ENCODE measurements at regions not wholly inside any gene's neighbourhood (a gene's known extent, or its start where the extent isn't known, plus 50 kb on each side); places are given as distances from the start of the nearest gene placed in this dataset.
A peak's percentile ranks its signal among the peaks of the same experiment; 100 is the strongest.

DNA sequence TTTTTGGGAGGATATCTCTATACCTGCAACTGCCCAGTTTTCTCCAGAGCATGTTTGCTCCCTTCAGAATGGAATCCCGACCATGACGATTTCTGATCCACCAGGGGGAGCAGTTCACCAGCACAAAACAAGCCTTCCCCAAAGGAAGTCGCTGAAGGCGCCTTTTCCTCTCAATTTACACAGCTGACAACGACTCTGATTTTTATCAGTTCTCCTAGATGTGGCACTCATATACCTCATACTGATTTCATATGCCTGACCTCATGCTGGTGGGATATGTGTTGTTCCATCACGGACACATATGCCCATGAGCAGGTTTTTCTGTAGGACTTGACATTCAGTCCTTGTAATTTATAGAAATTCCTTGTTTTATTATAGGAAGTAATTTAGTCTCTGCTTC is 1028.2 kb downstream of the MCTP2 start:
- intact Hi-C loops (cut with micrococcal nuclease): loop anchor here (1.0 to 10.0 kb wide), 7 partner anchors 233 to 1985 kb away; no protein-coding TSS in a partner anchor
- Mint-ChIP-seq H3K4me1 (ENCODE audit: insufficient read depth, unreplicated experiment) (no peaks in the 10 kb centered on the region), H3K9me3 (ENCODE audit: unreplicated experiment) (no peaks in the 10 kb centered on the region), H3K27me3 (ENCODE audit: insufficient read depth, unreplicated experiment) (no peaks in the 10 kb centered on the region), H3K27ac (ENCODE audit: low read depth, unreplicated experiment) (no peak overlapping the region), H3K36me3 (ENCODE audit: insufficient read depth, unreplicated experiment) (no peaks in the 10 kb centered on the region), H3K4me3 (ENCODE audit: unreplicated experiment) (no peak overlapping the region)
- POLR2A ChIA-PET: interaction anchor here (0.7 to 1.0 kb wide), 4 partner anchors 12 to 235 kb away, joined by 3 to 5 read pairs (median 4); no protein-coding TSS in a partner anchor
- CTCF ChIA-PET: interaction anchor here (0.5 to 3.5 kb wide), 42 partner anchors 8 to 1987 kb away, joined by 3 to 25 read pairs (median 4); no protein-coding TSS in a partner anchor
- peak; percentile 77 for DNase-seq (ENCODE audit: unreplicated experiment)
- BruUV-seq (replicated peaks): no TSS peak
- TF ChIP-seq, protein P1, sequence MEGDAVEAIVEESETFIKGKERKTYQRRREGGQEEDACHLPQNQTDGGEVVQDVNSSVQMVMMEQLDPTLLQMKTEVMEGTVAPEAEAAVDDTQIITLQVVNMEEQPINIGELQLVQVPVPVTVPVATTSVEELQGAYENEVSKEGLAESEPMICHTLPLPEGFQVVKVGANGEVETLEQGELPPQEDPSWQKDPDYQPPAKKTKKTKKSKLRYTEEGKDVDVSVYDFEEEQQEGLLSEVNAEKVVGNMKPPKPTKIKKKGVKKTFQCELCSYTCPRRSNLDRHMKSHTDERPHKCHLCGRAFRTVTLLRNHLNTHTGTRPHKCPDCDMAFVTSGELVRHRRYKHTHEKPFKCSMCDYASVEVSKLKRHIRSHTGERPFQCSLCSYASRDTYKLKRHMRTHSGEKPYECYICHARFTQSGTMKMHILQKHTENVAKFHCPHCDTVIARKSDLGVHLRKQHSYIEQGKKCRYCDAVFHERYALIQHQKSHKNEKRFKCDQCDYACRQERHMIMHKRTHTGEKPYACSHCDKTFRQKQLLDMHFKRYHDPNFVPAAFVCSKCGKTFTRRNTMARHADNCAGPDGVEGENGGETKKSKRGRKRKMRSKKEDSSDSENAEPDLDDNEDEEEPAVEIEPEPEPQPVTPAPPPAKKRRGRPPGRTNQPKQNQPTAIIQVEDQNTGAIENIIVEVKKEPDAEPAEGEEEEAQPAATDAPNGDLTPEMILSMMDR (IDR thresholded peaks at IDR 0.05; ENCODE audit: unreplicated experiment): peak; percentile 63

GRCh38 chr15:95259965-95260364 is 1028.6 kb downstream of the MCTP2 start:
- no peaks in the 10 kb centered on the region for H3K36me3 Mint-ChIP-seq (ENCODE audit: insufficient read depth, unreplicated experiment)
- H3K4me1 Mint-ChIP-seq (ENCODE audit: insufficient read depth, unreplicated experiment): no peaks in the 10 kb centered on the region
- no peaks in the 10 kb centered on the region for H3K9me3 Mint-ChIP-seq (ENCODE audit: unreplicated experiment)
- no peaks in the 10 kb centered on the region for H3K27me3 Mint-ChIP-seq (ENCODE audit: insufficient read depth, unreplicated experiment)
- ChIA-PET CTCF (interaction anchor here (0.5 to 3.5 kb wide), 40 partner anchors 8 to 1986 kb away, joined by 3 to 25 read pairs (median 4); no protein-coding TSS in a partner anchor), POLR2A (interaction anchor here (0.6 to 1.0 kb wide), 3 partner anchors 13 to 1069 kb away, joined by 3 to 5 read pairs (median 4); no protein-coding TSS in a partner anchor)
- DNase-seq (ENCODE audit: unreplicated experiment): peak; percentile 18
- intact Hi-C loops (cut with micrococcal nuclease): loop anchor here (1.0 to 10.0 kb wide), 7 partner anchors 234 to 1985 kb away; no protein-coding TSS in a partner anchor
- H3K27ac Mint-ChIP-seq (ENCODE audit: low read depth, unreplicated experiment): no peak overlapping the region
- no peak overlapping the region for H3K4me3 Mint-ChIP-seq (ENCODE audit: unreplicated experiment)
- BruUV-seq (replicated peaks): no TSS peak
- TF ChIP-seq, protein P1 (IDR thresholded peaks at IDR 0.05; ENCODE audit: unreplicated experiment): no peak

DNA sequence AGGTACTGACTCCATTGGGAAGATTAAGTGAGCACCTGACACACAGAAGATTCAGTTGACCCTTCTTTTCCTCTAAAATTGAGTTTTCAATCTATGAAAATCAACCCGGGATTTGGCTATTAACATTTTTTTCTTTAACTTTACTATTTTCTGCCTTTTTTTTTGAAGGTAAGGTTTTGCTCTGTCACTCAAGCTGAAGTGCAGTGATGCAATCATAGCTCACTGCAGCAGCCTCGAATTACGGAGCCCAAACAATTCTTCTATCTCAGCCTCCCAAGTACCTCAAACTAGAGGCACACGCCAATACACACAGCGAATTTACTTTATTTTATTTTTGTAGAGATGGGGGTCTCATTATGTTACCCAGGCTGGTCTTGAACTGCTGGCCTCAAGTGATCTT is 1029.5 kb downstream of the MCTP2 start:
- ChIA-PET CTCF (interaction anchor here (0.6 to 3.5 kb wide), 11 partner anchors 10 to 1985 kb away, joined by 3 to 25 read pairs (median 13); no protein-coding TSS in a partner anchor), POLR2A (interaction anchor here (0.7 kb wide), 1 partner anchor 10 kb away, joined by 4 read pairs; no protein-coding TSS in a partner anchor)
- H3K4me1 Mint-ChIP-seq (ENCODE audit: insufficient read depth, unreplicated experiment): no peaks in the 10 kb centered on the region
- TF ChIP-seq, protein P1 (IDR thresholded peaks at IDR 0.05; ENCODE audit: unreplicated experiment): no peak
- no peaks in the 10 kb centered on the region for H3K36me3 Mint-ChIP-seq (ENCODE audit: insufficient read depth, unreplicated experiment)
- intact Hi-C loops (cut with micrococcal nuclease): no loop called here
- no TSS peak for BruUV-seq (replicated peaks)
- no peak overlapping the region for H3K27ac Mint-ChIP-seq (ENCODE audit: low read depth, unreplicated experiment)
- no peaks in the 10 kb centered on the region for H3K9me3 Mint-ChIP-seq (ENCODE audit: unreplicated experiment)
- no peaks in the 10 kb centered on the region for H3K27me3 Mint-ChIP-seq (ENCODE audit: insufficient read depth, unreplicated experiment)
- no peak for DNase-seq (ENCODE audit: unreplicated experiment)
- no peak overlapping the region for H3K4me3 Mint-ChIP-seq (ENCODE audit: unreplicated experiment)

DNA sequence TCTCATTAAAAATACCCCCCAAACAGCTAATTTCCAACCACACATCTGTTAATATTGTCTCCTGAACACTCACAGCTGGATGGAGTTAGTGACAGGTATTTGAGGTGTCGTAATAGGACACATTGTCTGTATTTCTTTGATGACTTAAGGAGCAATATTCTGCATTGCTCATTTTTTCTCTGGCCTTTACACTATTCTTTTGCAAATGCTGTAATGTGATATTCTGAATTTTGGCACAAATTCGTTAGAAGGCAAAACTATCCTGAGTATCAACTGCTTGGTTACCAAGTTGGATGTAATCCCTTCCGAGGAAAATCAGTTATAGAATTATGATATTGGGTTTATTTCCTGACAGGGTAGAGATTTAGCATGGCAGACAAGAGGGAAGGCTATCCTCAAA is 1030.2 kb downstream of the MCTP2 start:
- no peaks in the 10 kb centered on the region for H3K27me3 Mint-ChIP-seq (ENCODE audit: insufficient read depth, unreplicated experiment)
- no peaks in the 10 kb centered on the region for H3K9me3 Mint-ChIP-seq (ENCODE audit: unreplicated experiment)
- BruUV-seq (replicated peaks): no TSS peak
- H3K4me3 Mint-ChIP-seq (ENCODE audit: unreplicated experiment): no peak overlapping the region
- ChIA-PET POLR2A (no interaction called here), CTCF (interaction anchor here (0.7 to 3.5 kb wide), 5 partner anchors 9 to 1984 kb away, joined by 3 to 25 read pairs (median 4); no protein-coding TSS in a partner anchor)
- DNase-seq (ENCODE audit: unreplicated experiment): no peak
- intact Hi-C loops (cut with micrococcal nuclease): no loop called here
- TF ChIP-seq, protein P1 (IDR thresholded peaks at IDR 0.05; ENCODE audit: unreplicated experiment): no peak
- no peaks in the 10 kb centered on the region for H3K36me3 Mint-ChIP-seq (ENCODE audit: insufficient read depth, unreplicated experiment)
- H3K27ac Mint-ChIP-seq (ENCODE audit: low read depth, unreplicated experiment): no peak overlapping the region
- no peaks in the 10 kb centered on the region for H3K4me1 Mint-ChIP-seq (ENCODE audit: insufficient read depth, unreplicated experiment)

All from MCF 10A (cell line).